CD4-positive, alpha-beta T cell treated with Interleukin-21 for 1 hour (primary cell): ENCODE measurements at regions not wholly inside any gene's neighbourhood (a gene's known extent, or its start where the extent isn't known, plus 50 kb on each side); places are given as distances from the start of the nearest gene placed in this dataset.

Source experiments
- DNase-seq: peaks from one replicate; pipeline ENCODE4 v3.0.0-alpha.2; 2020

- DNase-seq, result no peak
Measured at GRCh38 chr5:82800826-82801225, 276.4 kb downstream of the TMEM167A start.

DNA sequence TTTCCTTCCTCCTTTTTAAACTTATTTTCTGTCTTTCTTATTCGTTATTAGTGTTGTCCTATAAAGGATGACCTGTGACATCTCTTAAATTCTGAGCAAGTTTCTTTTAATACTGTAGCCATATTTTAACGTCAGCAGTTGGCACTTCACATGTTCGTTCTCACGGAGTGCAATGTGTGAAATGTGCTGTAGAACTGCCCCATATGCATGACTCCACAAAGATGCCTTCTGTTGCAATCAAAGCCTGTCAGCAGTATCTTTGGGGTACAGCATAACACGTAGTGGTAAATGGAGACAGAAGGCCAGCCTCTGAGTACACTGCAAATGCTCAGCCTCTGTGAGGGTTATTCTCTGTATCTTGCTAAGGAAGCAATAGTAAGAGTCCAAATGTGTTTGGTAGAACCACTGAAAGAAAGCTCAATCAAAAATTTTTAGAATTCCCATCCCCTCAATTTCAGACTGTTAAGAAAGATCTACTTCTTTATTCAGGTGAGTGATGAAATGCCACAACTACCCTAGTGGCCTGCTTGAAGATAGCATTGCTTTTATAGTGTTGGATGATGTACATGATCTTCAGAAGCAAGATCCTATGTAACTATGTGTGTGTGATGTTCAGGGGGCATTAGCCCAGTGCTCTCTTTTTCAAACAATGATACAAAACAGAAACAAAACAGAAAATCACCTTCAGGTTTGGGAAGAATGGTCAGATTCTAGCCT lies 277.7 kb downstream of the TMEM167A start:
- no peak for DNase-seq

DNA sequence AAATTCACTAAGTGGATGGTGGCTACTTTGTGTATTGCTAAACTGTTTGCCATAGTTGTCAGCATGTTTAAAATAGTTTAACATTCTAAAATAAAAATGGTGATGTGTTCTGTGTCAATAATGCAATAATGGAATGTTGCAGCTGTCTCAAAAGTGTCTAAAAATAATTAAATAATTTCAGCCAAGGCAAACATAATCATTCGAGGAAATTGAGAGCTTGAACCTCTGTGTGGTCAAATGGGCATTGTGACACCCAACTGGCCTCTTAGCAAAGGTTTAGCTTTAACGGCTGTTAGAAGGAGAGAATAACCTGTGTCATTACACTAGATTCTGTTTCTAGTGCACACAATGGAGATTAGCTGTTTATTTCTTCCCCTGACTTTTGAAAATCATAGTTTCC lies 278.5 kb downstream of the TMEM167A start:
- no peak for DNase-seq

GRCh38 chr5:82796643-82797416 lies 280.4 kb downstream of the TMEM167A start:
- no peak for DNase-seq

- DNase-seq, result no peak
Measured at GRCh38 chr5:82794876-82795275, 282.3 kb downstream of the TMEM167A start.

- DNase-seq, result peak; percentile 42
Measured at GRCh38 chr5:82793808-82794419, 283.3 kb downstream of the TMEM167A start.

- DNase-seq, result no peak
Measured at GRCh38 chr5:82792096-82792495, 285.1 kb downstream of the TMEM167A start.

DNA sequence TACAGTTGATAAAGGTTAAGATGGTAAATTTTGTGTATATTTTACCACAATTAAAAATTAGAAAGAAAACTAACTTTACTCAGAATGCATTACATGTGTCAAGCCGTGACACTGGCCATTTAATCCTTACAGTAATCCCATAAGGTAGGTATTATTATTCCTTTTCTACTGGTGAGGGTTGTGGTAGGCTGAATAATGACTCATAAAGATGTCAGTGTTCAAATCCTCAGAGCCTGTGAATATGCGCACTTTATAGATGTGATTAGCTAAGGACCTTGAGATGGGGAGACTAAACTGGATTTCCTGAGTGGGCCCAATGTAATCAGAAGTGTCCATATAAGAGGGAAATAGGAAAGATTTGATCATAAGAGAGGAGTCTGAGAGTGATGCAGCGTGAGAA lies 288.1 kb downstream of the TMEM167A start:
- no peak for DNase-seq

DNA sequence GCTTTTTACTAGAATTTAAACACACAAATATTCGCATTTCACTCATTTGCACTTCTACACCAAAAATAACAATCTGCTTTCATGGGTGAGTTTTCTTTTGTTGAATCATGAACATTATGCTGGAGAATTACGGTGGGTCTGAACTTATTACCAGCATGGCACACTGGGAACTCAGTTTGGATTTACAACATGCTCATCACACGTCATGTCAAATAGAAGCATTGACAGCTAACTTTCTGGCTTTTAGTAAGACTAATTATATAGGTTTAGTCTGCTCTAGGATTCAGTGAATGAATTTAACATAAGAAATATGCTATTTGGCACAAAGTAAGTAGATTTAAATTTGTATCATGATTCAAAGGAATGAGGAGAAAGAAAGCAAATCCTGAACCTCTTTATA lies 290.4 kb downstream of the TMEM167A start:
- no peak for DNase-seq

GRCh38 chr5:82785882-82786509 lies 291.2 kb downstream of the TMEM167A start:
- no peak for DNase-seq

GRCh38 chr5:82785456-82785855 lies 291.7 kb downstream of the TMEM167A start:
- DNase-seq, result no peak

- DNase-seq, result no peak
Measured at GRCh38 chr5:82784521-82784920, 292.7 kb downstream of the TMEM167A start.

DNA sequence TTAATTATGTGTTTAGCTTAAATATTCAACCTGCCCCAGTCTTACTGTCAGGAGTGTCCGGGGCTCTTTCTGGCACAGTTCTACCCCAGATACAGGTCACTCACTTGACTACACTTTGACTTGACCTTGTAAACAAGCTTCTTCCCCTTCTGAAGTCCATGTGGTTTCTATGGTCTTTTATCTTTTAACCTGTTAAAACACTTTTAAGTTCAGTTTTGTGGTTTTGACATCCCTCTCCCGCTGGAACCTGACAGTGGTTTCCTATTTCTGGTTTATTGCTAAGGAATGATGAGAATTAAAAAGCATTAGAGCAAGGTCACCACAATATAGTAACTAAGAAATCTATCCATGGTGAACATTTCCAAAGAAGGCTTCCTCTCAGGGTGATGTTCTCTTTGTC lies 300.1 kb downstream of the TMEM167A start:
- no peak for DNase-seq

DNA sequence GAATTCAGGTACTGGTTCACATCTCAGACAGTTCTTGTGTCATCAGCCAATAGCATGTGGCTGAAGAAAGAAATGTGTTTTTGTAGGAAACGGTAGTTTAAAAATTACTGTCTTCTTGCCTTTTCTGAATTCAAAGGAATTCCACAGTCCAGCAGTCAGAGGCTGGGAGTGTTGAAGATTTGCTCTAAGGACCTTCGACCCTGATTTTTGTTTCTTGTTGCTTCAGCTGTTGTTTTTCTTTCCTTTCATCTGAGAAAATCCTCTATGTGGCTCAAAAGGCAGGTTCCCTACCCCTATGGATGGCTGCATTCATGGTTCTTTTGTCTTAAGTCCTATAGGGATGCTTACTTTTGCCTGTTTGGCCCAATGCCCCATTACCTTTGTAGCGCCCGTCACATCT lies 304.9 kb downstream of the TMEM167A start:
- DNase-seq, result no peak

DNA sequence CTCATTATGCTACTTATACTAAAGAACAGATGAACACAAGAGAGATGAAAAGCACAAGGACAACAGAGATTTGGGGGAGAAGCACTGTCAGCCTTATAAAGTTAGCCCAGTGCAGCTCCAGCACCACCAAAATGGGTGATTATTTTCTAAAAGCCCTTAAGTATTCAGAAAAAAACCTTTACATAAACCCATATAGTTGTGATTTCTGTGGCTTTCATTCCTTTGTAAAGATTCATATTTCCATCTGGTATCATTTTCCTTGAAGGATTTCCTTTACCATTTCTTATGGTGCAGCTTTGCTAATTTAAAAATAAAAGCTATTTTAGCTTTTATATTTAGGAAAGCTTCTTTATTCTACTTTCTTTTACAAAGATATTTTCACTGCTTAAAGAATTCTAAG lies 311.0 kb downstream of the TMEM167A start:
- no peak for DNase-seq

DNA sequence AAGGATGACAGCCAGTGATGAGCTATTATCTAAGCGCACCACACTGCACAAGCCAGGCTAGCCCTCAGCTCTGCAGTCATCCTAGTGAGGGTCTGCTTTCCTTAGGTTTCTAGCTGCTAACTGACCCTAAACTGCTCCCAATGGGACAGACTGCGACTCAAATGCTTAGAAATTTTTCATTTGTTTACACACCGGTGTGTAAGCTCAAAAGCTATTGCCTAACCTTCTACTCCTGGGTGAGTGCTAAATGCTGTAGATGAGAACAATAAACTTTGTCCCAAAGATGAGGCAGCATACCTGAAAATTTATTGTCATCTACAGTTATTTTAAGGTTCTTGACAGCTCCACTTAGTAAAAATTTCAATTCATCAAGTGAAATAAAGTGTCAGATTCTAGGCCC lies 311.4 kb downstream of the TMEM167A start:
- no peak for DNase-seq

GRCh38 chr5:82760856-82761255 lies 316.3 kb downstream of the TMEM167A start:
- DNase-seq, result no peak

DNA sequence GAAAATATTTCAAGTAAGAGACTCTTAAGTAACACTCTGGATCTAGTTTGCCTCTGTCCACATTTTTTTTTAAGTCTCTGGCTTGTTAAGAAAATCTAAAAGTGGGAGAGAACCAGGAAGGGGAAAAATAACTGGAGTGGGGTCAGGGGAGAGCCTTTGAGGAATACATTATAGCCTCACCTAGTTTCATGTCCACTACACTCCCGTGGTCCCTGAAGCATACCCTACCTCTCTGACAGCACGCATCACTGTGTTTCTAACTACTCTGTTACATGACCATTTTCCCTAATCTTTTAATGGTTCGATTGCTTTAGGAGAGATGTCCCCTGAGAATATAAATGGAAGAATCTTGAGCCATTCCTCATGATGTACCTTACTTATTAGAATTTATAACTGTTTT lies 318.3 kb downstream of the TMEM167A start:
- DNase-seq, result no peak

DNA sequence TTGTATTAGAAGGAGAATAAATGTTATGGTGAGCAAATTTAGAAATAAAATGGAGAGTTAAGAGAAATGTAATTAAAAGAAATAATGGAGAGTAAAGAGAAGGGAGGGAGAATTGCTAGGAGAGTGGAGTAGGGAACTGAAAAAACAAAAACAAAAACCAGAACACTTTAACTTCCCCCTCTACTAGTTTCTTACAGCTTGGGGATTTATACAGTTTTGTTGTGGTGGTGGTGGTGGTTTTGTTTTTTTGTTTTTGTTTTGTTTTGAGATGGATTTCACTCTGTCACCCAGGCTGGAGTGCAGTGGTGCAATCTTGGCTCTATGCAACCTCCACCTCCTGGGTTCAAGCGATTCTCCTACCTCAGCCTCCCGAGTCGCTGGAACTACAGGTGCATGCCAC lies 322.4 kb downstream of the TMEM167A start:
- no peak for DNase-seq

- DNase-seq, result no peak
Measured at GRCh38 chr5:82754036-82754746, 323.0 kb downstream of the TMEM167A start.

- no peak for DNase-seq
Measured at GRCh38 chr5:82753374-82753773, 323.8 kb downstream of the TMEM167A start.

- no peak for DNase-seq
Measured at GRCh38 chr5:82749461-82749820, 327.8 kb downstream of the TMEM167A start.
